K562 (cell line): ENCODE measurements at regions not wholly inside any gene's neighbourhood (a gene's known extent, or its start where the extent isn't known, plus 50 kb on each side); places are given as distances from the start of the nearest gene placed in this dataset.

Source experiments
- CHD4 ChIP-seq: fragments of 200-600 bp; sonication (generic); IDR thresholded peaks from 3 replicates; pipeline ENCODE4 v1.6.1; 2012; ENCODE audit warnings: low read depth, mild to moderate bottlenecking, mixed read lengths, low read length, inconsistent platforms; ENCODE audit not compliant: insufficient read depth, insufficient replicate concordance, poor library complexity, severe bottlenecking
- TEAD2 ChIP-seq: fragments of 450-650 bp; IDR thresholded peaks from 2 replicates; pipeline ENCODE4 v1.6.1; 2016; ENCODE audit warnings: missing genetic modification characterization, control low read depth, missing compliant biosample characterization
- ZMIZ1 ChIP-seq, 2 experiments: fragments of 150-350 bp in 1 of 2; IDR thresholded peaks; 2 replicates each; pipeline ENCODE4 v1.6.1; 2012 to 2016; ENCODE audit warnings: low read depth in 2 of 2, low read length in 2 of 2, mild to moderate bottlenecking in 1 of 2, moderate library complexity in 1 of 2
- ZNF280A ChIP-seq: fragments of 450-650 bp; IDR thresholded peaks from 2 replicates; pipeline ENCODE4 v1.6.1; 2018; ENCODE audit warnings: mild to moderate bottlenecking, low read depth; ENCODE audit not compliant: partially characterized antibody
- TF ChIP-seq, protein P1 (sequence below): fragments of 450-650 bp; IDR thresholded peaks from 2 replicates; pipeline ENCODE4 v1.6.1; 2016; ENCODE audit warnings: low read depth
- TF ChIP-seq, protein P2 (sequence below): fragments of 450-650 bp; formaldehyde crosslinking; IDR thresholded peaks from 2 replicates; pipeline ENCODE4 v1.4.0; 2020; ENCODE audit warnings: mild to moderate bottlenecking

DNA sequence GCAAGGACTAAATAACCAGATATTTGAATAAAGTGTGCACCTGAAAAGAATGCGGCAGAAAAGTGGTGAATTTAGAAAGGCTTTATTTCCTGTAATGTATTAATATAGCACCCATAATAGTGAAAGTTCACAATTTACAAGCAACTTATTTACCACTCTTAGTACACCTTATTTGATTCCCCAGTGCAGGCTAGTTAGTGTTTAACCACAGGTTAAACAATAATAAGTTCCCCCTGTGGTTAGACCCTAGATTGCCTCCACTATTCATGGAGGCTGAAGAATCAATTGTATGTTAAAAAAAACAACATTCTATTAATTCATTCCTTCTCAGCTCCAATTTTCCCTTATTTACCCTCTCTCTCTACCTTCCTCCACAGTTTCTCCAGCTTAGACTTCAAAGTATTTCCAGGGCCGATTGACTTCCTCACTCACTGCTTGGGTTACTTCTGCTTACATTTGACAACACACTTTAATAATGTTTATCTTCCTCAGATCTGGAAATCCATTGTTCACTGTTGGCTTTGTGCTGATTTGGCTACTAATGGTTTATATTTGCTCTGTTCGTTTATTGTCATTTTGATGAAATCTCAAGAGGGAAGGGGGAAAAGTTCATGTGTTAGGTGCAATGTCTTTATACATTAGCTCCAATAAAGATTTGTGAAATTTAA lies 796.3 kb downstream of the BRINP3 start (continued):
- no peak for TF ChIP-seq CHD4
- no peak for TF ChIP-seq TEAD2 (tag)
- TF ChIP-seq, protein P1, sequence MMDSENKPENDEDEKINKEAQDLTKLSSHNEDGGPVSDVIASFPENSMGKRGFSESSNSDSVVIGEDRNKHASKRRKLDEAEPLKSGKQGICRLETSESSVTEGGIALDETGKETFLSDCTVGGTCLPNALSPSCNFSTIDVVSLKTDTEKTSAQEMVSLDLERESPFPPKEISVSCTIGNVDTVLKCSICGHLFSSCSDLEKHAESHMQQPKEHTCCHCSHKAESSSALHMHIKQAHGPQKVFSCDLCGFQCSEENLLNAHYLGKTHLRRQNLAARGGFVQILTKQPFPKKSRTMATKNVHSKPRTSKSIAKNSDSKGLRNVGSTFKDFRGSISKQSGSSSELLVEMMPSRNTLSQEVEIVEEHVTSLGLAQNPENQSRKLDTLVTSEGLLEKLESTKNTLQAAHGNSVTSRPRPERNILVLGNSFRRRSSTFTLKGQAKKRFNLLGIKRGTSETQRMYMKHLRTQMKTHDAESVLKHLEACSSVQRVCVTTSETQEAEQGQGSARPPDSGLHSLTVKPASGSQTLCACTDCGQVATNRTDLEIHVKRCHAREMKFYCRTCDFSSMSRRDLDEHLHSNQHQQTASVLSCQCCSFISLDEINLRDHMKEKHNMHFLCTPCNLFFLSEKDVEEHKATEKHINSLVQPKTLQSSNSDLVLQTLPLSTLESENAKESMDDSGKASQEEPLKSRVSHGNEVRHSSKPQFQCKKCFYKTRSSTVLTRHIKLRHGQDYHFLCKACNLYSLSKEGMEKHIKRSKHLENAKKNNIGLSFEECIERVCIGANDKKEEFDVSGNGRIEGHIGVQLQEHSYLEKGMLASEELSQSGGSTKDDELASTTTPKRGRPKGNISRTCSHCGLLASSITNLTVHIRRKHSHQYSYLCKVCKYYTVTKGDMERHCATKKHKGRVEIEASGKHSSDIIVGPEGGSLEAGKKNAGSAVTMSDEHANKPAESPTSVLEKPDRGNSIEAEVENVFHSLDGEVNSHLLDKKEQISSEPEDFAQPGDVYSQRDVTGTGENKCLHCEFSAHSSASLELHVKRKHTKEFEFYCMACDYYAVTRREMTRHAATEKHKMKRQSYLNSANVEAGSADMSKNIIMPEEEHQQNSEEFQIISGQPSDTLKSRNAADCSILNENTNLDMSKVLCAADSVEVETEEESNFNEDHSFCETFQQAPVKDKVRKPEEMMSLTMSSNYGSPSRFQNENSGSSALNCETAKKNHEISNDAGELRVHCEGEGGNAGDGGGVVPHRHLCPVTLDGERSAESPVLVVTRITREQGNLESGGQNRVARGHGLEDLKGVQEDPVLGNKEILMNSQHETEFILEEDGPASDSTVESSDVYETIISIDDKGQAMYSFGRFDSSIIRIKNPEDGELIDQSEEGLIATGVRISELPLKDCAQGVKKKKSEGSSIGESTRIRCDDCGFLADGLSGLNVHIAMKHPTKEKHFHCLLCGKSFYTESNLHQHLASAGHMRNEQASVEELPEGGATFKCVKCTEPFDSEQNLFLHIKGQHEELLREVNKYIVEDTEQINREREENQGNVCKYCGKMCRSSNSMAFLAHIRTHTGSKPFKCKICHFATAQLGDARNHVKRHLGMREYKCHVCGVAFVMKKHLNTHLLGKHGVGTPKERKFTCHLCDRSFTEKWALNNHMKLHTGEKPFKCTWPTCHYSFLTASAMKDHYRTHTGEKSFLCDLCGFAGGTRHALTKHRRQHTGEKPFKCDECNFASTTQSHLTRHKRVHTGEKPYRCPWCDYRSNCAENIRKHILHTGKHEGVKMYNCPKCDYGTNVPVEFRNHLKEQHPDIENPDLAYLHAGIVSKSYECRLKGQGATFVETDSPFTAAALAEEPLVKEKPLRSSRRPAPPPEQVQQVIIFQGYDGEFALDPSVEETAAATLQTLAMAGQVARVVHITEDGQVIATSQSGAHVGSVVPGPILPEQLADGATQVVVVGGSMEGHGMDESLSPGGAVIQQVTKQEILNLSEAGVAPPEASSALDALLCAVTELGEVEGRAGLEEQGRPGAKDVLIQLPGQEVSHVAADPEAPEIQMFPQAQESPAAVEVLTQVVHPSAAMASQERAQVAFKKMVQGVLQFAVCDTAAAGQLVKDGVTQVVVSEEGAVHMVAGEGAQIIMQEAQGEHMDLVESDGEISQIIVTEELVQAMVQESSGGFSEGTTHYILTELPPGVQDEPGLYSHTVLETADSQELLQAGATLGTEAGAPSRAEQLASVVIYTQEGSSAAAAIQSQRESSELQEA, result no peak
- TF ChIP-seq ZNF280A, result no peak
- TF ChIP-seq, protein P2, sequence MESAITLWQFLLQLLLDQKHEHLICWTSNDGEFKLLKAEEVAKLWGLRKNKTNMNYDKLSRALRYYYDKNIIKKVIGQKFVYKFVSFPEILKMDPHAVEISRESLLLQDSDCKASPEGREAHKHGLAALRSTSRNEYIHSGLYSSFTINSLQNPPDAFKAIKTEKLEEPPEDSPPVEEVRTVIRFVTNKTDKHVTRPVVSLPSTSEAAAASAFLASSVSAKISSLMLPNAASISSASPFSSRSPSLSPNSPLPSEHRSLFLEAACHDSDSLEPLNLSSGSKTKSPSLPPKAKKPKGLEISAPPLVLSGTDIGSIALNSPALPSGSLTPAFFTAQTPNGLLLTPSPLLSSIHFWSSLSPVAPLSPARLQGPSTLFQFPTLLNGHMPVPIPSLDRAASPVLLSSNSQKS (CRISPR knock-in tag), result no peak
- TF ChIP-seq ZMIZ1 (IDR thresholded peaks at IDR 0.05; ENCODE audit: low read depth in 2 of 2, low read length in 2 of 2), result no peak
